ENCODE measurements at regions not wholly inside any gene's neighbourhood (a gene's known extent, or its start where the extent isn't known, plus 50 kb on each side); places are given as distances from the start of the nearest gene placed in this dataset.

DNA sequence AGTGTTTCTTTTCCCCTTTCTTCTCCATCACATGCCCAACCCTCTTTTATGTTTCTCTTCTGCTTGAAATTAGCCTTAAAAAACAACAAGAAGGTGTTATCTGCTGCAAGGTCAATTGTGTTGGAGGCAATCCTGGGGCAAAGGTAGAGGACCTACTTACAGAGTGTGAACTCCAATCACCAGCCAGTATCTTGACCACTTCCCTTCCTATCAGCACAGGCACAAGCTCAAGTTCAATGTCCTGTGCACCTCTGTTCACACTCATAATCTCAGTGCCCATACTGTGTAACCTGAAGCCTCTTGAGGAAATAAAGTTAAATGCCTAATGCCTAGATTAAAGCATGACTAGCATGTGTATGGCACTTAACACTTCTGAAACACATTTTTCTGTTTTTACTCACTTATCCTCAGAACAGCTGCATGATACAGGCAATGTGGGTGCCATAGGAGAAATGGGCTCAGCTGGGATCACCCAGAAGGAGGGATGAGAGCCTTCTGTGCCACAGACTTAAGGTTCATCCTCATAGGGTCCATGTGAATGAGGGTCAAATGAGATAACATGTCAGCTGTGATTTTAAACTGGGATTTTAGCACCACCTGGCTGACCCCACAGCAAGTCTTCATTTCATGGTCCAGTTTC, 701.5 kb downstream of the BCL11A start:
- no peak for DNase-seq (ENCODE audit: low read depth)
- TF ChIP-seq, protein P1, sequence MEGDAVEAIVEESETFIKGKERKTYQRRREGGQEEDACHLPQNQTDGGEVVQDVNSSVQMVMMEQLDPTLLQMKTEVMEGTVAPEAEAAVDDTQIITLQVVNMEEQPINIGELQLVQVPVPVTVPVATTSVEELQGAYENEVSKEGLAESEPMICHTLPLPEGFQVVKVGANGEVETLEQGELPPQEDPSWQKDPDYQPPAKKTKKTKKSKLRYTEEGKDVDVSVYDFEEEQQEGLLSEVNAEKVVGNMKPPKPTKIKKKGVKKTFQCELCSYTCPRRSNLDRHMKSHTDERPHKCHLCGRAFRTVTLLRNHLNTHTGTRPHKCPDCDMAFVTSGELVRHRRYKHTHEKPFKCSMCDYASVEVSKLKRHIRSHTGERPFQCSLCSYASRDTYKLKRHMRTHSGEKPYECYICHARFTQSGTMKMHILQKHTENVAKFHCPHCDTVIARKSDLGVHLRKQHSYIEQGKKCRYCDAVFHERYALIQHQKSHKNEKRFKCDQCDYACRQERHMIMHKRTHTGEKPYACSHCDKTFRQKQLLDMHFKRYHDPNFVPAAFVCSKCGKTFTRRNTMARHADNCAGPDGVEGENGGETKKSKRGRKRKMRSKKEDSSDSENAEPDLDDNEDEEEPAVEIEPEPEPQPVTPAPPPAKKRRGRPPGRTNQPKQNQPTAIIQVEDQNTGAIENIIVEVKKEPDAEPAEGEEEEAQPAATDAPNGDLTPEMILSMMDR (conservative IDR thresholded peaks at IDR 0.05; ENCODE audit: control insufficient read depth, insufficient read depth, low read depth, low read length) = no peak
- H3K4me3 ChIP-seq (ENCODE audit: control insufficient read depth, low read depth, low read length) = no peak overlapping the region

DNA sequence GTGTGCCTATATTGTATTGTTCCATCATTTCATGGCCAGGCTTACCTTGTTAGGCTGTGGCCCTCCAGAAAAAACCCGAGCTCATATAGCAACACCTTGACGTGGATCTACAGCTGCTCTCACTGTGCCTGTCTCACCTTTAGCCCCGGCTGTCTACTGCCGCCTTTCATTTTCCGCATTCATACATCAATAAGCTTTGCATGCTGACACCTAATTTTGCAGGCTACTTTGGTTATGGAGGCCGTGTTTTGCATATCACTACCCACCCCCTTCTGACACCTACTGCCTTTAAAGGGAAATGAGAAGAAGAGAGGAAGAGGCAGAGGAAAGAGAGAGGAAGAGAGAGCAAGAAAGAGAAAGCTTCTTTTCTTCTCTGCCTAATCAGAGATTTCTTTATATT, 702.9 kb downstream of the BCL11A start:
- DNase-seq (ENCODE audit: low read depth) = no peak
- no peak overlapping the region for H3K4me3 ChIP-seq (ENCODE audit: control insufficient read depth, low read depth, low read length)
- TF ChIP-seq, protein P1 (conservative IDR thresholded peaks at IDR 0.05; ENCODE audit: control insufficient read depth, insufficient read depth, low read depth, low read length) = no peak

- H3K4me3 ChIP-seq (ENCODE audit: control insufficient read depth, low read depth, low read length) = no peak overlapping the region
- TF ChIP-seq, protein P1 (conservative IDR thresholded peaks at IDR 0.05; ENCODE audit: control insufficient read depth, insufficient read depth, low read depth, low read length) = no peak
- DNase-seq (ENCODE audit: low read depth) = no peak
These were observed 719.5 kb downstream of the BCL11A start for GRCh38 chr2:59833941-59834340.

- H3K4me3 ChIP-seq (ENCODE audit: control insufficient read depth, low read depth, low read length) = no peak overlapping the region
- DNase-seq (ENCODE audit: low read depth) = no peak
- TF ChIP-seq, protein P1 (conservative IDR thresholded peaks at IDR 0.05; ENCODE audit: control insufficient read depth, insufficient read depth, low read depth, low read length) = no peak
These were observed 722.9 kb downstream of the BCL11A start for GRCh38 chr2:59830601-59831000.

GRCh38 chr2:59827677-59828076, 725.8 kb downstream of the BCL11A start:
- TF ChIP-seq, protein P1 (conservative IDR thresholded peaks at IDR 0.05; ENCODE audit: control insufficient read depth, insufficient read depth, low read depth, low read length) = no peak
- no peak for DNase-seq (ENCODE audit: low read depth)

GRCh38 chr2:59826177-59826576, 727.3 kb downstream of the BCL11A start:
- DNase-seq (ENCODE audit: low read depth) = no peak
- TF ChIP-seq, protein P1 (conservative IDR thresholded peaks at IDR 0.05; ENCODE audit: control insufficient read depth, insufficient read depth, low read depth, low read length) = no peak
- no peak overlapping the region for H3K4me3 ChIP-seq (ENCODE audit: control insufficient read depth, low read depth, low read length)

More at GRCh38 chr2:59827677-59828076, 725.8 kb downstream of the BCL11A start:
- H3K4me3 ChIP-seq (ENCODE audit: control insufficient read depth, low read depth, low read length) = no peak overlapping the region

DNA sequence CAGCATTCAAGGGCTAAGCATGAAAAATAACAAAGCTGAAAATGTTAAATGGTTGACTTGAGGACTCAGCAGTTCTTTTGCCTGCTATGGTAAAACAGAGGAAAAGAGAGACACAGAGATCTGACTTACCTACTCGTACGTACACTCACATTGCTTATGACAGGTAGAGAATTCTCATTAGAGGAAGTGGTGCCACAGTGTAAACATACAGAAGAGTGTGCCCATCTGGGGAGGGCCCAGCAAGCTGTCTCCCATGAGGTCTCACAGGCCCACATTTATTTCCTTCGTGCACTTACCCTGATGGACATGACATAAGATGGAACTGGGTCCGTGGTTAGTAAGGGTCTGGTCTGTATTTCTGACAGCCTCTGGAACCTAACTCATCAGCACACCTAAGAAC, 729.1 kb downstream of the BCL11A start:
- no peak overlapping the region for H3K4me3 ChIP-seq (ENCODE audit: control insufficient read depth, low read depth, low read length)
- DNase-seq (ENCODE audit: low read depth) = no peak
- TF ChIP-seq, protein P1 (conservative IDR thresholded peaks at IDR 0.05; ENCODE audit: control insufficient read depth, insufficient read depth, low read depth, low read length) = no peak
